H9 (cell line): ENCODE measurements at regions not wholly inside any gene's neighbourhood (a gene's known extent, or its start where the extent isn't known, plus 50 kb on each side); places are given as distances from the start of the nearest gene placed in this dataset.
"Not testable (repeated sequence)": the region's sequence is repeated elsewhere in the genome, so short reads cannot be mapped to it uniquely, and the experiment has no call there.

Experiments
- DNase-seq: peaks from one replicate; pipeline ENCODE4 v3.0.0-alpha.2; 2017
- H2AFZ ChIP-seq: one replicate; pipeline ENCODE4 v1.6.1; 2013; ENCODE audit warnings: mild to moderate bottlenecking, low read length, control low read depth, moderate library complexity
- H2AK5ac ChIP-seq: 2 replicates; pipeline ENCODE4 v1.6.1; 2013; ENCODE audit warnings: low read length, control low read depth, mixed read lengths; ENCODE audit not compliant: insufficient read length
- H2BK120ac ChIP-seq: one replicate; pipeline ENCODE4 v1.6.1; 2013; ENCODE audit warnings: low read depth, mild to moderate bottlenecking, low read length, control low read depth, inconsistent platforms; ENCODE audit not compliant: poor library complexity, severe bottlenecking
- H2BK12ac ChIP-seq: 2 replicates; pipeline ENCODE4 v1.6.1; 2013; ENCODE audit warnings: low read length, control low read depth, mixed read lengths, low read depth; ENCODE audit not compliant: insufficient read length
- H2BK15ac ChIP-seq: 2 replicates; pipeline ENCODE4 v1.6.1; 2013; ENCODE audit warnings: low read depth, low read length, control low read depth
- H2BK20ac ChIP-seq: one replicate; pipeline ENCODE4 v1.6.1; 2013; ENCODE audit warnings: low read depth, mild to moderate bottlenecking, low read length, control low read depth, inconsistent platforms; ENCODE audit not compliant: poor library complexity, severe bottlenecking
- H2BK5ac ChIP-seq: 2 replicates; pipeline ENCODE4 v1.6.1; 2013; ENCODE audit warnings: low read length, control low read depth, mixed read lengths; ENCODE audit not compliant: insufficient read length
- H3K14ac ChIP-seq: 2 replicates; pipeline ENCODE4 v1.6.1; 2013; ENCODE audit warnings: low read length, control low read depth; ENCODE audit not compliant: insufficient read depth
- H3K18ac ChIP-seq: 2 replicates; pipeline ENCODE4 v1.6.1; 2013; ENCODE audit warnings: low read depth, mild to moderate bottlenecking, mixed read lengths, low read length, control low read depth; ENCODE audit not compliant: insufficient read length
- H3K23ac ChIP-seq: 2 replicates; pipeline ENCODE4 v1.6.1; 2013; ENCODE audit warnings: low read length, control low read depth, mixed read lengths, low read depth; ENCODE audit not compliant: insufficient read length
- H3K23me2 ChIP-seq: 2 replicates; pipeline ENCODE4 v1.6.1; 2013; ENCODE audit warnings: low read depth, mild to moderate bottlenecking, mixed read lengths, low read length, control low read depth; ENCODE audit not compliant: insufficient read length, poor library complexity, severe bottlenecking
- H3K27ac ChIP-seq: 2 replicates; pipeline ENCODE4 v1.5.1; 2013; ENCODE audit warnings: low read length, control low read depth, mixed read lengths, low read depth; ENCODE audit not compliant: insufficient read length
- H3K27me3 ChIP-seq: 2 replicates; pipeline ENCODE4 v1.6.1; 2013; ENCODE audit warnings: low read length, control low read depth, inconsistent platforms; ENCODE audit not compliant: insufficient read depth
- H3K4ac ChIP-seq: 2 replicates; pipeline ENCODE4 v1.6.1; 2013; ENCODE audit warnings: low read depth, mild to moderate bottlenecking, control low read depth, inconsistent platforms, low read length, moderate library complexity
- H3K4me1 ChIP-seq: 2 replicates; pipeline ENCODE4 v1.6.1; 2013; ENCODE audit warnings: low read length, control low read depth, inconsistent platforms; ENCODE audit not compliant: insufficient read depth
- H3K4me2 ChIP-seq: 2 replicates; pipeline ENCODE4 v1.6.1; 2013; ENCODE audit warnings: low read length, control low read depth, mixed read lengths; ENCODE audit not compliant: insufficient read length, insufficient read depth
- H3K56ac ChIP-seq: 2 replicates; pipeline ENCODE4 v1.6.1; 2013; ENCODE audit warnings: low read depth, mild to moderate bottlenecking, mixed read lengths, low read length, control low read depth; ENCODE audit not compliant: insufficient read length
- H3K79me1 ChIP-seq: 2 replicates; pipeline ENCODE4 v1.6.1; 2013; ENCODE audit warnings: low read depth, mild to moderate bottlenecking, moderate library complexity, low read length, control low read depth, inconsistent platforms; ENCODE audit not compliant: insufficient read depth, poor library complexity, severe bottlenecking
- H3K79me2 ChIP-seq: 2 replicates; pipeline ENCODE4 v1.6.1; 2013; ENCODE audit warnings: low read length, control low read depth, inconsistent platforms; ENCODE audit not compliant: insufficient read depth
- H3K9ac ChIP-seq: 2 replicates; pipeline ENCODE4 v1.6.1; 2013; ENCODE audit warnings: low read length, control low read depth, mixed read lengths; ENCODE audit not compliant: insufficient read length; ENCODE audit errors: extremely low read depth
- H3K9me3 ChIP-seq: one replicate; pipeline ENCODE4 v1.6.1; 2013; ENCODE audit warnings: low read depth, low read length, inconsistent platforms; ENCODE audit not compliant: control insufficient read depth
- H3T11ph ChIP-seq: one replicate; pipeline ENCODE4 v1.6.1; 2013; ENCODE audit warnings: mild to moderate bottlenecking, low read length, control low read depth, inconsistent platforms
- H4K20me1 ChIP-seq: one replicate; pipeline ENCODE4 v1.6.1; 2013; ENCODE audit not compliant: control insufficient read depth, insufficient read length, insufficient read depth
- H4K5ac ChIP-seq: 2 replicates; pipeline ENCODE4 v1.6.1; 2013; ENCODE audit warnings: low read depth, mild to moderate bottlenecking, mixed read lengths, low read length, control low read depth; ENCODE audit not compliant: insufficient read length
- H4K8ac ChIP-seq: replicated peaks from 2 replicates; pipeline ENCODE4 v1.6.1; 2013; ENCODE audit warnings: low read length, control low read depth, mixed read lengths, low read depth; ENCODE audit not compliant: insufficient read length
- H4K91ac ChIP-seq: 2 replicates; pipeline ENCODE4 v1.6.1; 2013; ENCODE audit warnings: low read depth, mild to moderate bottlenecking, moderate library complexity, mixed read lengths, low read length, control low read depth; ENCODE audit not compliant: insufficient read length
- H3K27ac Mint-ChIP-seq, 3 experiments: 2 replicates in 2 of 3; 3 replicates in 1 of 3; pipeline ENCODE4 v1.8.0; 2020 to 2021; ENCODE audit warnings: mixed read lengths in 3 of 3, mild to moderate bottlenecking in 1 of 3, moderate library complexity in 1 of 3
- H3K27me3 Mint-ChIP-seq: 2 replicates; pipeline ENCODE4 v1.8.0; 2021; ENCODE audit warnings: low read depth, mild to moderate bottlenecking, moderate library complexity, mixed read lengths
- H3K36me3 Mint-ChIP-seq, 3 experiments: 2 replicates in 2 of 3; 3 replicates in 1 of 3; pipeline ENCODE4 v1.8.0; 2020 to 2021; ENCODE audit warnings: low read depth in 3 of 3, mixed read lengths in 3 of 3; ENCODE audit not compliant: insufficient read depth in 1 of 3
- H3K4me1 Mint-ChIP-seq, 2 experiments: 2 replicates each; pipeline ENCODE4 v1.8.0; 2020; ENCODE audit warnings: mixed read lengths in 2 of 2
- H3K4me3 Mint-ChIP-seq, 2 experiments: 2 replicates in 1 of 2; 3 replicates in 1 of 2; pipeline ENCODE4 v1.8.0; 2020 to 2021; ENCODE audit warnings: mild to moderate bottlenecking in 2 of 2, mixed read lengths in 2 of 2, moderate library complexity in 1 of 2
- H3K9me3 Mint-ChIP-seq, 2 experiments: 2 replicates in 1 of 2; 3 replicates in 1 of 2; pipeline ENCODE4 v1.8.0; 2020; ENCODE audit warnings: mild to moderate bottlenecking in 2 of 2, mixed read lengths in 2 of 2, moderate library complexity in 1 of 2
- CTCF ChIP-seq: fragments of 200-600 bp; sonication (generic); conservative IDR thresholded peaks from 3 replicates; pipeline ENCODE4 v1.8.0; 2021; ENCODE audit warnings: antibody characterized with exemption, mild to moderate bottlenecking
- WGBS: extraction: QIAGEN DNeasy Blood & Tissue Kit; methylation state at CpG from one replicate; pipeline ENCODE4 v1.1.7; 2013; ENCODE audit warnings: missing lambda C conversion rate, low lambda C conversion rate, mixed read lengths; ENCODE audit not compliant: insufficient read length; ENCODE audit errors: extremely low coverage; 5-methylcytosine and 5-hydroxymethylcytosine counted together

GRCh38 chr5:17129093-17129849 is 88.2 kb upstream of the BASP1 start:
- Histone ChIP-seq H2BK120ac (no peak overlapping the region), H3K9me3 (no peaks in the 10 kb centered on the region), H3K27me3 (no peaks in the 10 kb centered on the region), H3K27ac (no peak overlapping the region), H3T11ph (no peak overlapping the region), H2AFZ (no peak overlapping the region), H3K79me1 (no peaks in the 10 kb centered on the region), H3K18ac (no peak overlapping the region), H4K5ac (no peak overlapping the region), H3K14ac (no peak overlapping the region), H4K8ac (no peak overlapping the region), H3K4me2 (no peak overlapping the region), H3K23me2 (no peaks in the 10 kb centered on the region), H3K4ac (no peak overlapping the region), H3K23ac (no peak overlapping the region), H2BK15ac (no peak overlapping the region), H3K4me1 (no peaks in the 10 kb centered on the region), H2BK12ac (no peak overlapping the region), H3K9ac (no peak overlapping the region), H2BK5ac (no peak overlapping the region), H3K56ac (no peak overlapping the region), H2BK20ac (no peak overlapping the region), H4K20me1 (no peaks in the 10 kb centered on the region), H4K91ac (no peak overlapping the region), H2AK5ac (no peak overlapping the region), H3K79me2 (no peaks in the 10 kb centered on the region)
- H3K4me3 Mint-ChIP-seq, result no peak overlapping the region
- no CpG with 5 or more reads among the region's 14 CpGs for WGBS
- H3K36me3 Mint-ChIP-seq, result peaks cover 0 to 5% (median 0%) of the 10 kb centered on the region in 3 experiments; a peak in 1 of 7 replicates
- no peaks in the 10 kb centered on the region; a peak in 1 of 5 replicates for H3K9me3 Mint-ChIP-seq
- peaks cover 11 to 12% of the 10 kb centered on the region in 2 experiments for H3K4me1 Mint-ChIP-seq
- no peaks in the 10 kb centered on the region; the same call in 1 of the 2 replicates for H3K27me3 Mint-ChIP-seq
- no peak for DNase-seq
- no peak for TF ChIP-seq CTCF
- H3K27ac Mint-ChIP-seq, result no peak overlapping the region; a peak in 1 of 7 replicates

- H3K23ac ChIP-seq, H3K9me3 Mint-ChIP-seq: not testable (repeated sequence)
Observed at GRCh38 chr5:17130302-17130701, 87.1 kb upstream of the BASP1 start.

More at GRCh38 chr5:17130302-17130701, 87.1 kb upstream of the BASP1 start:
- not testable (repeated sequence) for H3K36me3 Mint-ChIP-seq, H3K27ac Mint-ChIP-seq, H3K23me2 ChIP-seq, DNase-seq, H3K27me3 ChIP-seq, H2AK5ac ChIP-seq, H3K4me1 Mint-ChIP-seq, H3K79me2 ChIP-seq, H4K8ac ChIP-seq, H2BK5ac ChIP-seq, H2AFZ ChIP-seq, H3K27me3 Mint-ChIP-seq, H3K18ac ChIP-seq, H3K14ac ChIP-seq, H3K4me1 ChIP-seq, H3K4me2 ChIP-seq, H3K4me3 Mint-ChIP-seq, H4K20me1 ChIP-seq, H2BK12ac ChIP-seq, H4K91ac ChIP-seq, H3K79me1 ChIP-seq, H4K5ac ChIP-seq, H3T11ph ChIP-seq, H3K56ac ChIP-seq, H2BK15ac ChIP-seq, H3K9me3 ChIP-seq, H3K27ac ChIP-seq, H3K4ac ChIP-seq, H2BK20ac ChIP-seq, H2BK120ac ChIP-seq, H3K9ac ChIP-seq
- no CpG with 5 or more reads among the region's 9 CpGs for WGBS
